HG02588 (cell line): ENCODE measurements at regions not wholly inside any gene's neighbourhood (a gene's known extent, or its start where the extent isn't known, plus 50 kb on each side); places are given as distances from the start of the nearest gene placed in this dataset.

ENCODE experiments used
- ATAC-seq: cut with Tn5 transposase; IDR thresholded peaks from one replicate; pipeline ENCODE4 v1.9.1; 2021; ENCODE audit warnings: mild to moderate bottlenecking, moderate library complexity; ENCODE audit not compliant: unreplicated experiment

- no peak for ATAC-seq
Observed at GRCh38 chr1:94599095-94599813, 57.7 kb upstream of the F3 start.

- ATAC-seq = no peak
Observed at GRCh38 chr1:94597701-94598100, 56.1 kb upstream of the F3 start.

GRCh38 chr1:94596260-94596659, 54.7 kb upstream of the F3 start:
- ATAC-seq = no peak

- no peak for ATAC-seq
Observed at GRCh38 chr1:94595658-94596057, 54.1 kb upstream of the F3 start.

- no peak for ATAC-seq
Observed at GRCh38 chr1:94593611-94594010, 52.1 kb upstream of the F3 start.

GRCh38 chr1:94592571-94592920, 51.0 kb upstream of the F3 start:
- ATAC-seq = no peak

GRCh38 chr1:94591823-94592570, 50.4 kb upstream of the F3 start:
- no peak for ATAC-seq
